GM12878 (cell line): ENCODE measurements at regions not wholly inside any gene's neighbourhood (a gene's known extent, or its start where the extent isn't known, plus 50 kb on each side); places are given as distances from the start of the nearest gene placed in this dataset.

Experiments used
- ATAC-seq: fragments of 200-7000 bp; cut with Tn5 transposase; 3 replicates; pipeline ENCODE4 v1.9.1; 2020; ENCODE audit warnings: mild to moderate bottlenecking, moderate library complexity
- BruUV-seq: library from RNA; stranded (reverse); fragments of 400-500 nt; replicated peaks from 2 replicates; lab custom pipeline; 2021; lab: Mats Ljungman, UMichigan
- CTCF ChIA-PET: fragments of 300-600 bp; sonication (Branson Sonifier 250); formaldehyde crosslinking; extraction: SDS; loops from one replicate; lab custom pipeline; 2021; ENCODE audit warnings: inconsistent platforms; lab: Yijun Ruan, JAX
- POLR2A ChIA-PET: fragments of 350-600 bp; formaldehyde crosslinking; extraction: SDS; loops from one replicate; lab custom pipeline; 2021; ENCODE audit warnings: inconsistent platforms; lab: Charles Lee
- RAD21 ChIA-PET: fragments of 300-600 bp; sonication (Branson Sonifier 250); formaldehyde crosslinking; loops from one replicate; lab custom pipeline; 2023; ENCODE audit warnings: antibody characterized with exemption; ENCODE audit not compliant: unreplicated experiment; lab: Charles Lee
- SMC1A ChIA-PET: fragments of 300-600 bp; sonication (Branson Sonifier 250); formaldehyde crosslinking; loops from one replicate; lab custom pipeline; 2023; ENCODE audit not compliant: unreplicated experiment, uncharacterized antibody; lab: Charles Lee
- DNase-seq: peaks from one replicate; pipeline ENCODE4 v3.0.0-alpha.2; 2011; ENCODE audit warnings: low read depth, low spot score
- FAIRE-seq: peaks from 3 replicates; lab custom pipeline; 2011; peaks lifted over from hg19 to GRCh38; lab: Jason Lieb, UNC
- H2AFZ ChIP-seq: 2 replicates; pipeline ENCODE4 v1.6.0; 2011; ENCODE audit warnings: low read depth, low read length, control low read depth; ENCODE audit not compliant: control insufficient read depth
- H3K27ac ChIP-seq: 2 replicates; pipeline ENCODE4 v1.5.1; 2011; ENCODE audit warnings: control low read depth; ENCODE audit not compliant: control insufficient read depth, insufficient read depth
- H3K27me3 ChIP-seq, 2 experiments: replicated peaks in 1 of 2; 2 replicates each; pipeline versions ENCODE4 v1.6.0 to v1.6.1; 2011; ENCODE audit warnings: low read length in 1 of 2; ENCODE audit not compliant: control insufficient read depth in 2 of 2, insufficient read depth in 2 of 2
- H3K36me3 ChIP-seq, 2 experiments: 2 replicates each; pipeline ENCODE4 v1.5.1; 2011; ENCODE audit warnings: low read length in 1 of 2; ENCODE audit not compliant: control insufficient read depth in 2 of 2, insufficient read depth in 2 of 2
- H3K4me1 ChIP-seq: 2 replicates; pipeline ENCODE4 v1.6.1; 2011; ENCODE audit warnings: mild to moderate bottlenecking, low read length, moderate library complexity, mixed read lengths; ENCODE audit not compliant: control insufficient read depth, insufficient read depth
- H3K4me2 ChIP-seq: 2 replicates; pipeline ENCODE4 v1.6.0; 2011; ENCODE audit warnings: control low read depth; ENCODE audit not compliant: control insufficient read depth, insufficient read depth
- H3K4me3 ChIP-seq: fragments of 200-600 bp; sonication (generic); 2 replicates; pipeline ENCODE4 v1.5.1; 2016
- H3K79me2 ChIP-seq: 2 replicates; pipeline ENCODE4 v1.6.0; 2011; ENCODE audit warnings: low read length; ENCODE audit not compliant: control insufficient read depth, insufficient read depth
- H3K9ac ChIP-seq: 2 replicates; pipeline ENCODE4 v1.8.0; 2011; ENCODE audit warnings: low read length, control low read depth, mixed read lengths; ENCODE audit not compliant: control insufficient read depth, insufficient read depth
- H3K9me3 ChIP-seq: replicated peaks from 3 replicates; pipeline ENCODE4 v1.5.1; 2011; ENCODE audit warnings: mild to moderate bottlenecking, low read length; ENCODE audit not compliant: control insufficient read depth, insufficient read depth
- H4K20me1 ChIP-seq: 2 replicates; pipeline ENCODE4 v1.6.0; 2011; ENCODE audit not compliant: control insufficient read depth, insufficient read depth
- ATF2 ChIP-seq: IDR thresholded peaks from 2 replicates; pipeline ENCODE4 v1.6.1; 2012; ENCODE audit warnings: low read length, inconsistent platforms
- MTA2 ChIP-seq: fragments of 450-650 bp; IDR thresholded peaks from 2 replicates; pipeline ENCODE4 v1.6.1; 2016; ENCODE audit warnings: low read depth, mild to moderate bottlenecking, moderate library complexity
- POLR2AphosphoS2 ChIP-seq: IDR thresholded peaks from 2 replicates; pipeline ENCODE4 v1.6.1; 2011; ENCODE audit warnings: low read depth, mild to moderate bottlenecking, low read length, improper control_type of control experiment, moderate library complexity
- POU2F2 ChIP-seq: IDR thresholded peaks from 3 replicates; pipeline ENCODE4 v1.6.1; 2011; ENCODE audit warnings: low read depth, mild to moderate bottlenecking, low read length, borderline replicate concordance
- RBBP5 ChIP-seq: fragments of 200-600 bp; sonication (generic); conservative IDR thresholded peaks from 2 replicates; pipeline ENCODE4 v1.6.1; 2016
- USF1 ChIP-seq: IDR thresholded peaks from 2 replicates; pipeline ENCODE4 v1.6.1; 2011; ENCODE audit warnings: borderline replicate concordance, low read depth, mild to moderate bottlenecking, moderate library complexity, mixed read lengths, low read length; ENCODE audit not compliant: insufficient read depth; ENCODE audit errors: extremely low read length
- WGBS: methylation state at CpG from one replicate; pipeline ENCODE4 v1.1.6; 2016; ENCODE audit warnings: low lambda C conversion rate; ENCODE audit not compliant: insufficient replicate concordance, insufficient coverage; ENCODE audit errors: missing lambda C conversion rate; 5-methylcytosine and 5-hydroxymethylcytosine counted together
- in situ Hi-C: fragments of 300-500 bp; cut with MboI; formaldehyde crosslinking; loops from 9 replicates; pipeline ENCODE4 v1.14.3; 2018; ENCODE audit warnings: mixed read lengths
- intact Hi-C: fragments of 100-400 bp; cut with micrococcal nuclease; formaldehyde crosslinking; loops from one replicate; pipeline ENCODE4 v1.14.2; 2022; ENCODE audit not compliant: unreplicated experiment
- TF ChIP-seq, protein P1 (sequence below): fragments of 450-650 bp; IDR thresholded peaks from 2 replicates; pipeline ENCODE4 v1.6.1; 2014; ENCODE audit warnings: mild to moderate bottlenecking

GRCh38 chr5:4419281-4419680 lies 720.8 kb upstream of the ADAMTS16 start:
- ATAC-seq (no peak), FAIRE-seq (no peak), DNase-seq (no peak)
- no peak overlapping the region for H2AFZ ChIP-seq
- H3K27ac ChIP-seq = no peak overlapping the region
- POLR2A ChIA-PET = no interaction called here
- no peaks in the 10 kb centered on the region for H4K20me1 ChIP-seq
- H3K9ac ChIP-seq = no peak overlapping the region
- no peaks in the 10 kb centered on the region for H3K79me2 ChIP-seq
- H3K4me2 ChIP-seq = no peak overlapping the region
- CTCF ChIA-PET = no interaction called here
- no peak overlapping the region for H3K4me3 ChIP-seq
- RAD21 ChIA-PET = no interaction called here
- 16% methylated on average over 8 of the region's 8 CpGs for WGBS
- SMC1A ChIA-PET = no interaction called here
- BruUV-seq = no TSS peak
- in situ Hi-C loops = no loop called here
- H3K9me3 ChIP-seq = no peaks in the 10 kb centered on the region
- TF ChIP-seq USF1 (no peak), POLR2AphosphoS2 (no peak), ATF2 (no peak), MTA2 (no peak), RBBP5 (no peak), POU2F2 (no peak)
- TF ChIP-seq, protein P1, sequence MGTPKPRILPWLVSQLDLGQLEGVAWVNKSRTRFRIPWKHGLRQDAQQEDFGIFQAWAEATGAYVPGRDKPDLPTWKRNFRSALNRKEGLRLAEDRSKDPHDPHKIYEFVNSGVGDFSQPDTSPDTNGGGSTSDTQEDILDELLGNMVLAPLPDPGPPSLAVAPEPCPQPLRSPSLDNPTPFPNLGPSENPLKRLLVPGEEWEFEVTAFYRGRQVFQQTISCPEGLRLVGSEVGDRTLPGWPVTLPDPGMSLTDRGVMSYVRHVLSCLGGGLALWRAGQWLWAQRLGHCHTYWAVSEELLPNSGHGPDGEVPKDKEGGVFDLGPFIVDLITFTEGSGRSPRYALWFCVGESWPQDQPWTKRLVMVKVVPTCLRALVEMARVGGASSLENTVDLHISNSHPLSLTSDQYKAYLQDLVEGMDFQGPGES = no peak
- TF ChIP-seq, all 136 proteins: peak for 0
- Histone ChIP-seq H3K27me3 (no peaks in the 10 kb centered on the region), H3K4me1 (no peaks in the 10 kb centered on the region), H3K36me3 (no peaks in the 10 kb centered on the region)
- intact Hi-C loops = no loop called here
